Glutamatergic neuron (in vitro differentiated cells): ENCODE measurements at regions not wholly inside any gene's neighbourhood (a gene's known extent, or its start where the extent isn't known, plus 50 kb on each side); places are given as distances from the start of the nearest gene placed in this dataset.
"Not testable (repeated sequence)": the region's sequence is repeated elsewhere in the genome, so short reads cannot be mapped to it uniquely, and the experiment has no call there.

Experiments
- DNase-seq: peaks from one replicate; pipeline ENCODE4 v3.0.0; 2022
- H3K27ac Mint-ChIP-seq: one replicate; pipeline ENCODE4 v1.8.0; 2020; ENCODE audit warnings: mild to moderate bottlenecking, mixed read lengths, inconsistent platforms; ENCODE audit not compliant: unreplicated experiment
- H3K27me3 Mint-ChIP-seq: one replicate; pipeline ENCODE4 v1.8.0; 2020; ENCODE audit warnings: mild to moderate bottlenecking, moderate library complexity, mixed read lengths, inconsistent platforms; ENCODE audit not compliant: unreplicated experiment
- H3K36me3 Mint-ChIP-seq: one replicate; pipeline ENCODE4 v1.8.0; 2020; ENCODE audit warnings: mild to moderate bottlenecking, mixed read lengths, inconsistent platforms; ENCODE audit not compliant: unreplicated experiment
- H3K4me1 Mint-ChIP-seq: one replicate; pipeline ENCODE4 v1.8.0; 2020; ENCODE audit warnings: mild to moderate bottlenecking, low read depth, mixed read lengths, inconsistent platforms; ENCODE audit not compliant: unreplicated experiment
- H3K4me3 Mint-ChIP-seq: one replicate; pipeline ENCODE4 v1.8.0; 2020; ENCODE audit warnings: mild to moderate bottlenecking, mixed read lengths, inconsistent platforms; ENCODE audit not compliant: unreplicated experiment
- H3K9me3 Mint-ChIP-seq: one replicate; pipeline ENCODE4 v1.8.0; 2020; ENCODE audit warnings: mild to moderate bottlenecking, moderate library complexity, mixed read lengths, inconsistent platforms; ENCODE audit not compliant: unreplicated experiment
- CTCF ChIP-seq: fragments of 200-600 bp; sonication (generic); IDR thresholded peaks from one replicate; pipeline ENCODE4 v1.5.0; 2021; ENCODE audit not compliant: partially characterized antibody, unreplicated experiment

GRCh38 chr1:87403061-87403820 is 74.6 kb downstream of the LMO4 start:
- TF ChIP-seq CTCF = no peak
- no peak overlapping the region for H3K27ac Mint-ChIP-seq
- no peak for DNase-seq
- H3K27me3 Mint-ChIP-seq = no peaks in the 10 kb centered on the region
- no peaks in the 10 kb centered on the region for H3K4me1 Mint-ChIP-seq
- no peaks in the 10 kb centered on the region for H3K9me3 Mint-ChIP-seq
- no peak overlapping the region for H3K4me3 Mint-ChIP-seq
- no peaks in the 10 kb centered on the region for H3K36me3 Mint-ChIP-seq

GRCh38 chr1:87404296-87404695 is 75.6 kb downstream of the LMO4 start:
- TF ChIP-seq CTCF = no peak
- Mint-ChIP-seq H3K36me3 (no peaks in the 10 kb centered on the region), H3K27me3 (no peaks in the 10 kb centered on the region), H3K27ac (no peak overlapping the region), H3K4me1 (no peaks in the 10 kb centered on the region), H3K9me3 (no peaks in the 10 kb centered on the region), H3K4me3 (no peak overlapping the region)
- DNase-seq = no peak

DNA sequence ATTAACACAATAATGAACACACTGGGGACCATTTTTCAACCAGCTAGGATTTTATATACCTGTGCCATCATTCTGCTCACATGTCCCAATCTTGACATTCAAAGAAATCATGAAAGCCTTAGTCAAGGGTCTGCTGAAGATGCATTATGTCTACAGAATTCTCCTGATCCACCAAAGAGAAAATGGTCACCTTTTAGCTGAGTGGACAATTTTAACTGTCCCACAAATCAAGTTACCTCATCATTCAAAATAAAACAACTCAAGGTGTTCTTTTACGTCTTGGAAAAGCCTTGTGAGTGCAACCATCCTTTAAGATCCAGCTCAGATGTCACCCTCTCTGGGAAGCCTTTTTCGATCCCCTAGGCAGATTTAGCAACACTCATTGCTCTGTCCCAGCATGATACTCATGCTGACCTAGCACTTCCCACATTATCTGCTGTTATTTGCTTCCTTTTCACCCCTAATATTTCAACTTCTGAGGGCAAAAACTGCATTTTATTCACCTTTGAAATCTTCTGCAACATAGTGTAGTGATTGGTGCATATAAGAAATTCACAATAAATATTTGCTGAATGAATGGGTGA is 80.1 kb downstream of the LMO4 start:
- TF ChIP-seq CTCF = no peak
- H3K36me3 Mint-ChIP-seq = no peaks in the 10 kb centered on the region
- no peak overlapping the region for H3K27ac Mint-ChIP-seq
- no peaks in the 10 kb centered on the region for H3K27me3 Mint-ChIP-seq
- H3K4me1 Mint-ChIP-seq = no peaks in the 10 kb centered on the region
- peaks cover 2% of the 10 kb centered on the region for H3K9me3 Mint-ChIP-seq
- no peak overlapping the region for H3K4me3 Mint-ChIP-seq
- no peak for DNase-seq

GRCh38 chr1:87410776-87411480 is 82.2 kb downstream of the LMO4 start:
- no peaks in the 10 kb centered on the region for H3K4me1 Mint-ChIP-seq
- H3K27me3 Mint-ChIP-seq = no peaks in the 10 kb centered on the region
- TF ChIP-seq CTCF = no peak
- DNase-seq = no peak
- H3K9me3 Mint-ChIP-seq = peaks cover 2% of the 10 kb centered on the region
- H3K27ac Mint-ChIP-seq = no peak overlapping the region
- H3K36me3 Mint-ChIP-seq = no peaks in the 10 kb centered on the region
- H3K4me3 Mint-ChIP-seq = no peak overlapping the region

- not testable (repeated sequence) for DNase-seq, H3K9me3 Mint-ChIP-seq, H3K27ac Mint-ChIP-seq, H3K4me3 Mint-ChIP-seq, H3K27me3 Mint-ChIP-seq, H3K36me3 Mint-ChIP-seq, H3K4me1 Mint-ChIP-seq
Observed at GRCh38 chr1:87413846-87414245, 85.2 kb downstream of the LMO4 start.
